ENCODE measurements at regions not wholly inside any gene's neighbourhood (a gene's known extent, or its start where the extent isn't known, plus 50 kb on each side); places are given as distances from the start of the nearest gene placed in this dataset.

DNA sequence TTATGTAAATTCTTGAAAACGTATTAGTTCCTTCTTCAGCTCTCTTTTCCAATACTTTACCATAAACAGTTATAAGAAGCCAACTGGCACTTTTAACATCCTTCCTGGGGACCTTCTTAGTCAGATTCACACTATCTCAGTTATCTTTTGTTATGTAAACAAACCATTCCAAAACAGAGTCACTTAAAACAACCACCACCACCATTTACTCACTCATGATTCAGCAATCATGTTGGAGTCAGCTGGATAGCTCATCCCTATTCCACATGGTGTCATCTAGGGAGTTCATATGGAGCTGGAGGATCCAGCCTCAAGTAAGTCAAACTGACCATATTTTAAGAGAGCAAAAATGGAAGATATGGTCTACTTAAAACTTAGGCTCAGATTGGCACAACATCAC lies 240.3 kb upstream of the IRX3 start:
- POLR2A ChIA-PET: no interaction called here
- CTCF ChIA-PET: no interaction called here

DNA sequence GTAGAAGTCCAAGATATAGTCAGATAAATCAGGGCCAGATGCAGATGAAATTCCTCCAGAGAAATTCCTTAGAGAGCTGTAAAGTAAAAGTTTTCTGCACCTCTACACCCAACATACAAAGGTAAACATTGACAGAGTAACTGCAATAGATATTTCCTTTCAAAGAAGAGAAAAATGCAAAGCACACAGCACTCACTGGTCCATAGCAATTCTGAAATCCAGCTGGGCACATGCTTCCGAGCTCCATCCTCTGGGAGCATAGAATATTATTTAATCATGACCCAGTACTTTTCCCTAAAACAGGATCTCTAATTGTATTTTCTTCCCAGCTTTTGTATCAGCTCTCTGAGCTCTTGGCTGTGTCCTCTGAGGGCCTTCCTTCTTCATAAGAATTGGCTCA lies 239.5 kb upstream of the IRX3 start:
- ChIA-PET POLR2A (no interaction called here), CTCF (no interaction called here)

DNA sequence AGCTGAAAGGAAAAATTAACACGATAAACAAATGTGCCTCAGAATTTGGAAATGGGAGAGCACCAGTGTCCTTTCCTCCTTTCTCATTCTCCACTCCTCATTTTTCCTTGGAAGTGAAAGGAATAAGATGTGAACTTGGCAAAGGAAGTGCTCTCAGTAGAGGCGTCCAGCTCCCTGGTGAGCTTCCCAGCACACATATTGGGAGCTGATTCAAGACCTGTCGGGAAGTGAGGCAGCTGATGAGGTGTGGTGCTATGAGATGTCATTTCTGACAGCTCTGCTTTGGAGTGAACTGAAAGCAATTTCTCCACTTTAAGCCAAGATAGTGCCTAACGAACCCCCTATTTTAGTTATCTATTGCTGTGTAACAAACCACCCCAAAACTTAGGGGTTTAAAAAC lies 238.5 kb upstream of the IRX3 start:
- ChIA-PET CTCF (no interaction called here), POLR2A (no interaction called here)

DNA sequence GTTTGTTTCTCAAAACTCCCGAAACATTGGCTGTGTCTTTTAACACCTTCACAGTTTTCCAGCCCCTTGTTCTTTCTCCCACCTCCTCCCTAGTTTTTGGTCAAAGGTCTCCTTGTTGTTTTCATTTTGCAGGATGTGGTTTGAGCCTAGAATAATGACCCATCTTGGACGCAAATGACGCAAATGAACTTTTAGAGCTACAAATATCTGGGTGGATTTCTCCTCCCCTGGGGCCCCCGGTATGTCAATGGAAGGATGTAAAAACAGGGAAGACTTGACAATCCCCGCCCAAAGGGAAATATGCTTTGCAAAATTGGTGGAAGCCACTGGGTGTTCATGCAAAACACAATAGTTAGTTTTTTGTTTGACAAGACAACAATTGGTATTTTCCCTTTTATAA lies 236.0 kb upstream of the IRX3 start:
- ChIA-PET CTCF (no interaction called here), POLR2A (no interaction called here)

GRCh38 chr16:54521327-54521726 lies 234.7 kb upstream of the IRX3 start:
- CTCF ChIA-PET: no interaction called here
- POLR2A ChIA-PET: no interaction called here

GRCh38 chr16:54519161-54519695 lies 232.6 kb upstream of the IRX3 start:
- CTCF ChIA-PET: interaction anchor here (0.7 kb wide), 1 partner anchor 228 kb away, joined by 3 read pairs; no protein-coding TSS in a partner anchor
- POLR2A ChIA-PET: no interaction called here

DNA sequence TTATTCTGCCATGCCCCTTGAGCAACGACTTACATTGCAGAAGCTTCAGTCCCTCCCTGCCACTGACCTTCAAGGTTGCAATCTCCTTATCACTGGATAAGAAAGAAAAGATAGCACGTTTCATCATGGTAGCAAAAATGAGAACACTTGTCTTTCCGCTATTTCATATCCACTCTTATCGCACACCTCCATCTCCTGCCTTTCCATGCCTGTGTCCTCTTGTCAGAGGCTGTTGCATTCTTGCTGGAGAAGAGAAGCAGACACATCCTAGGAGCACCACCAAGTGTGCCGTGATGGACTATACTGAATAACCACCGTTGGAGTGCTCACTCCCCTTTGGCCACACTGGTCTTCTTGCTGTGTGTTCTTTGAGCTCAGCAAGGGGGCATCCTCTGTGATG lies 230.6 kb upstream of the IRX3 start:
- POLR2A ChIA-PET: no interaction called here
- CTCF ChIA-PET: no interaction called here

DNA sequence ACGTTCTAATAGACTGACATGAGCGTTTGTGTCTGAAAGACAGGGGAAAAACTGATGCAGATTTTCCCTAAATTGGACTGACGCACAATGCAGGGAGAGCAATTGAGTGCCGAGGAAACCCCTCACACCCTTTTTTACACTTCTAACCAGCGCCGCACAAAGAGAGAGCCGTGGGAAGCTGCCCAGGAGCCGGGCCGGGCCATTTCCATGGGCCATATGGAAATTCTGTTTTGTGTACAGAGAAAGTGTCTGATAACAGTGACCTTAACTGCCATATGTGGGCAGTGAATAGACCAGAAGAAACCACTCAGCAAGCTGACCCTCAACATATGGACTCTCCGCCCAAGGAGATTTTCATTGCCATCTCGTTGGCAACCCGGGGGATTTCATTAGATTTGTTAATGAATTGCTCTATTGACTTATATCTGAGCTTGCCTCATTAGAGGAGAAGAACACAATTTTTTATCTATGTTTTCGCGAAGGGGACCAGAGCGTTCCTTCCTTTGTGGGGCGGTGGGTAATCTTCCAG lies 225.9 kb upstream of the IRX3 start:
- CTCF ChIA-PET: no interaction called here

DNA sequence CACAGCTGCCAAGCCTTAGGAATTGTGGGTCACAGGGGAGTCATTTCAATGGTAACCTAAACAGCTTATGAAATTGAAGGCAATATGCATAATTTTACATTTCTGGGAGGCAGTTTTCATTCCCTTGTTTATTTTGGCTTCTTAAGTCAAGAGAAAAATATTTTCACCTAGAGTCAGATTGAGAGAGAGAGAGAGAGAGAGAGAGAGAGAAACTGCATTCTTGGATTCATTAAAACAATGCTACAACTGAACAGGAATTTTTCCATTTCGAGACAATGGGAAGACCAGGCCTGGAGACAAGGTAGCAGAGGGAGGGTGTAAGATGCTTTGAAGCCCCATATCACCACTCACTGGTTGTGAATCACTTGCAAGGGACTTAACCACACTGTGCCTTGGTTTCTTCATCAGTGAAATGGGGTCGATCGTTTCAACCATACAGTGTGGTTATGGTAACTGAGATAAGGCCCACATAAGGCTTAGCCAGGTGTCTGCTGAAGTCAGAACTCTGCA lies 224.7 kb upstream of the IRX3 start:
- ChIA-PET POLR2A (no interaction called here), CTCF (no interaction called here)

More for the DNA sequence above, 225.9 kb upstream of the IRX3 start:
- POLR2A ChIA-PET: no interaction called here

- POLR2A ChIA-PET: no interaction called here
- CTCF ChIA-PET: no interaction called here
These were observed 224.2 kb upstream of the IRX3 start for GRCh38 chr16:54510685-54511221.

- ChIA-PET CTCF (no interaction called here), POLR2A (no interaction called here)
These were observed 222.9 kb upstream of the IRX3 start for GRCh38 chr16:54509456-54509855.

- CTCF ChIA-PET: no interaction called here
- POLR2A ChIA-PET: no interaction called here
These were observed 221.8 kb upstream of the IRX3 start for GRCh38 chr16:54508351-54508750.

GRCh38 chr16:54506741-54507500 lies 220.3 kb upstream of the IRX3 start:
- ChIA-PET CTCF (no interaction called here), POLR2A (no interaction called here)

- ChIA-PET POLR2A (no interaction called here), CTCF (no interaction called here)
These were observed 219.6 kb upstream of the IRX3 start for GRCh38 chr16:54506214-54506580.

GRCh38 chr16:54505549-54506213 lies 219.1 kb upstream of the IRX3 start:
- POLR2A ChIA-PET: no interaction called here

DNA sequence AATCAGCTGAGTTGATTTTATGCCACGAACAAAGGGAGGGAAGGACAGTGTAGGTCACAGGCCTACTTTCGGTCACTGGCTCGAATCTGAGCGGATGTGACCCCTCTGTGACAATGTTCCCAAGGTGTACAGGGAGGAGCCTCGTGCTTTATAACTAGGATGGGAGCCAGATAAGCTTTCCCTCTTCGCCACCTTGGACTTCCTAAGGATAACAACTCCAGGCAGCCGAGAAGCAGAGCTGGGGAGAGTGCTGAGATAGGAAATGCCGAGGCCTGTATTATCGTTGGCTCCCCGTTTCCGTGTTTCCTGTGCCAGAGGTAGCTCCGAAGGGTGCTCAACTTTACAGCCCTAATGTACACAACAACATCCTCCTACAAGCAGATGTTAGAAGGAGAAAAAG lies 217.8 kb upstream of the IRX3 start:
- POLR2A ChIA-PET: no interaction called here
- CTCF ChIA-PET: no interaction called here

More at GRCh38 chr16:54505549-54506213, 219.1 kb upstream of the IRX3 start:
- CTCF ChIA-PET: no interaction called here

DNA sequence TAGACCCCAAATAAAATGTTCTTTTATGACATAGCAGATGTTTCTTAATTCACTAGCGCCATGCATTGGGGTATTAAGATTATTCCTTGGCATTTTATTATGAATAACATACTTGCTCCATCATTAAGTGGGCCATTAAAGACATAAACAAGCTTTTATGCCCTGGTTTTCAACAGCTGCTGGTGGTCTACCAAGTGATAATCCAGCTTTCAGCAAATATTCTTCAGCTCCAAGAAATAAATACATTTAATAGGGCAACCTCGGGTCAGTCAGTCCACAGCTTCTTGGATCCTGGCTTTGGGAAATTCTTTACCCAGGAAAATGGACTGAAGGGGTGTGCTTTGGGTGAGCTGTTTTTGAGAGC lies 217.3 kb upstream of the IRX3 start:
- POLR2A ChIA-PET: no interaction called here
- CTCF ChIA-PET: no interaction called here

- CTCF ChIA-PET: no interaction called here
These were observed 216.6 kb upstream of the IRX3 start for GRCh38 chr16:54503011-54503855.

DNA sequence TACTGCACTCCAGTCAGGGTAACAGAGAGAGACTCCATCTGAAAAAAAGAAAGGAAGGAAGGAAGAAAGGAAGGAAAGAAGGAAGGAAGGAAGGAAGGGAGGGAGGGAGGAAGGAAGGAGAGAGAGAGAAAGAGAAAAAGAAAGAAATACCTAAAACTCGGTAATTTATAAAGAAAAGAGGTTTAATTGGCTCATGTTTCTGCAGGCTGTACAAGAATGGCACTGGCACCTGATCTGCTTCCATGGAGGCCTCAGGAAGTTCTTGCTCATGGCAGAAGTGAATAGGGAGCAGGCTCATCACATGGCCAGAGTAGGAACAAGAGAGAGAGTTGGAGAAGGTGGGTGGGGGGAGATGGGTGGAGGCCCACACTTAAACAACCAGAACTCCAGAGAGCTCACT lies 215.2 kb upstream of the IRX3 start:
- CTCF ChIA-PET: no interaction called here
- POLR2A ChIA-PET: no interaction called here

More at GRCh38 chr16:54503011-54503855, 216.6 kb upstream of the IRX3 start:
- POLR2A ChIA-PET: no interaction called here

DNA sequence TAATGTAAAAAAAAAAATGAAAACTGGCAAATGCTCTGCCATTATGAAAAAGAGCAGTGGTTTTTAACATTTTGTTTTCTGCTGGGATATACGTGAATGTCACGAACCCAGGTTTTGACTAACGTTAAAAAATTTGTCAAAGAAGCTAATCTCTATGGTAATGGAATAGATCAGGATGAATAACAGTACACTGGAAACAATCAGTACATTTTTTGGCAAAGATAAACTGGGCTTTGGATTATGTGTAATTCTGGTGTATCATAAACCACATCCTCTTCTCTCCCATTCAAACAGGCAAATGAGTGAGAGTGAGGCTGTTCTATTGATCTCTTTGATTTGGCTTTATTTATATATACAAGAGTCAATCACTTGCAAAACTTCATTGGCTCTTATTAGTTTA lies 207.0 kb upstream of the IRX3 start:
- POLR2A ChIA-PET: no interaction called here
- CTCF ChIA-PET: no interaction called here

Measured in activated CD8-positive, alpha-beta memory T cell treated with anti-CD3 and anti-CD28 coated beads for 36 hours (primary cell).